T-helper 2 cell treated with Interferon-gamma antibody and Interleukin-4, amounts not matched to agents 5 μg/mL and 100 μg/mL, for 36 hours (primary cell): ENCODE measurements at regions not wholly inside any gene's neighbourhood (a gene's known extent, or its start where the extent isn't known, plus 50 kb on each side); places are given as distances from the start of the nearest gene placed in this dataset.

Source experiments
- DNase-seq: peaks from one replicate; pipeline ENCODE4 v3.0.0; 2021; ENCODE audit warnings: low spot score
- H3K27ac Mint-ChIP-seq: one replicate; pipeline ENCODE4 v1.8.0; 2021; ENCODE audit warnings: mild to moderate bottlenecking, mixed read lengths
- H3K27me3 Mint-ChIP-seq: one replicate; pipeline ENCODE4 v1.8.0; 2021; ENCODE audit warnings: low read depth, mixed read lengths
- H3K36me3 Mint-ChIP-seq: one replicate; pipeline ENCODE4 v1.8.0; 2021; ENCODE audit warnings: low read depth, mixed read lengths
- H3K4me1 Mint-ChIP-seq: one replicate; pipeline ENCODE4 v1.8.0; 2021; ENCODE audit warnings: low read depth, mixed read lengths
- H3K4me3 Mint-ChIP-seq: one replicate; pipeline ENCODE4 v1.8.0; 2022; ENCODE audit warnings: mild to moderate bottlenecking, moderate library complexity, mixed read lengths
- H3K9me3 Mint-ChIP-seq: one replicate; pipeline ENCODE4 v1.8.0; 2021; ENCODE audit warnings: mixed read lengths

DNA sequence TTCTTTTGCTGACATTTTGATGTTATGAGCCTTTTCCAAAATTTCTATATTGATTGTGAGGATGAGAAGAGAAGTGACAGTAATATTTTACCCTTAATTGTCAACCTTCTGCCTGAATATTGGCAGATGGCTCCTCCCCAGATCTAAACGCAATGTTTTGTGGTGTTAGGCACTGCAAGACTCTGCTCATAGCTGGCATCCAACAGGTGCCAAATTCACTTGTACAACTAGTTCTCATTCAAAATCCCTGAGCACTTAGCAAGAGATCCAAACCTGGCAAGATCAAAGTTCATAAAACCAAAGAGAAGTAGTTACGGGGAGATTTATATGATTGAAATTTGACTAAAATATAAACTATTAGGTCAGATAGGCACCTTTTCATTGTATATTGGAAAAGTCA, 901.7 kb upstream of the INTU start:
- no peak for DNase-seq
- Mint-ChIP-seq H3K4me1 (no peaks in the 10 kb centered on the region), H3K27ac (no peak overlapping the region), H3K36me3 (no peaks in the 10 kb centered on the region), H3K9me3 (peaks cover 3% of the 10 kb centered on the region), H3K4me3 (no peak overlapping the region), H3K27me3 (no peaks in the 10 kb centered on the region)

DNA sequence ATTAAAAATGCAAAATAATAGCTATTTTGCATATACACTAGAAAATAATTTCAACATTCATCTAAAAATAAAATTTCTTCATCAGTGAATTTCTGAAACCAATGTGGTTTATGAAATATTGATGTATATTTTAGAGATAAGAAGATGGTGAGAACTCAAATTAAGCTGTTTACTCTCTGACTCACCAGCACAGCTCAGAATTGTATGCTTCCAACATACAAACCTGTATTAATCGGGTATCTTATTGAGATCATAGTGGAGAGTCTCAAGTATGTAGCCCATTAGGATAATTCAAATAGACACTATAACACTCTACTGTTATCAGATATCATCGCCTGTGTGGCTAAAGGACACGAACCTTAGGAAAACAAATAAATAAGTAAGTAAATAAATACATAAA, 899.5 kb upstream of the INTU start:
- H3K9me3 Mint-ChIP-seq, result peaks cover 3% of the 10 kb centered on the region
- H3K4me1 Mint-ChIP-seq, result no peaks in the 10 kb centered on the region
- no peak overlapping the region for H3K27ac Mint-ChIP-seq
- no peaks in the 10 kb centered on the region for H3K27me3 Mint-ChIP-seq
- no peaks in the 10 kb centered on the region for H3K36me3 Mint-ChIP-seq
- no peak for DNase-seq
- H3K4me3 Mint-ChIP-seq, result no peak overlapping the region

DNA sequence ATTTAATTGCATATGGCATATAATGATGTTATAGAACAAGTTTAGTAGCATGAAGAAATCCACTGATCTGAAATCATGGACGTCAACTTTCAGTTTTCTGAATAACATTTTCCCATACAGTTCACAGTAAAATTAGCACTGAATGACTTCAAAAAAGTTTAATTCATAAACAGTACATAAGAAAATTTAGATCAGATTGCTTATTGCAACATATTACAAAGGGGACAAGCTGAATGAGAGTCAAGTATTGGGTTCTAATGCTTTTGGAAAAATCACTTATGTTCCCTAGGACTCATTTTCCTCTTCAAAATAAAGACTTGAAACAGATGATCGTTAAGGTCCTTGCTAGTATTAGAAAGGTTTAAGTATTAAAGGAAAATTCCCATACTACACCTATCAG, 898.3 kb upstream of the INTU start:
- Mint-ChIP-seq H3K27me3 (no peaks in the 10 kb centered on the region), H3K4me3 (no peak overlapping the region)

DNA sequence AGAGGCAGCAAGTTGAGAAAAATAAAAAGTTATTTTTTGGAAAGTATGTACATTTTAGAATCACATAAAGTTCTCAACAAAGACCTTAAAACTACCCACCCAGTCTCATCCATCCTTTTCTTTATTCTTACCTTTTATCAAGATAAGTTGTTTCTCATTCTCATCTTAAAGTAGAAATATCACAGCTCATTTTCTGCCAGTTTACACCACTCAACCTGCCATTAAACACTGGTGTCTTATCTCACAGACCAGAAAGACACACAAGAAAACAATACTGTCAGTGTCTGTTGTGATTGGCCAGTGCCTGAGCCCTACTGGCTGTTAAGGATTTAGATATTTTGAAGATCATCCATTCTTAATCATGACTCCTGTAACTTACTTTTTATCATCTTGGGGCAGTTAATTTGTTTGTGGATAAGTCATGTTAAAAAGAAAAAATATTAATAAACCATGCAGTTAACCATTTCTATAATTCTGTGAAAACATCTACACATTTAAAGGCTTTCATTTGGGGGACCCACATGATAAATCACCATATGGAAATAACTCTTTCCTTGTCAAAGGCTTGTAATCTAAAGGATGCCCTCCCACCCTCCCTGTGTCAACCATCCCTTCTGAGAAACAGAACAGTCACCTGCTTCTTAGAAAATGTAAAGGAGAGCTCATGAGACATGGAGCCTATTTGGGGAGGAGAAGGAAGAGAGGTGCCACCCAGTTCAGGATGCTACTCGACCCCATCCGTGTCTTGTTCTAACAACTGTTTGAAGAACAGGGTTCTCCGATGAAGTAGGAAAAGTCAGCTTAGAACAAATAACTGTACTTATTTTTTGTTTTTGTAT, 897.2 kb upstream of the INTU start:
- H3K4me1 Mint-ChIP-seq, result no peaks in the 10 kb centered on the region
- no peaks in the 10 kb centered on the region for H3K36me3 Mint-ChIP-seq
- H3K27ac Mint-ChIP-seq, result no peak overlapping the region
- H3K27me3 Mint-ChIP-seq, result no peaks in the 10 kb centered on the region
- peaks cover 8% of the 10 kb centered on the region for H3K9me3 Mint-ChIP-seq
- no peak for DNase-seq
- H3K4me3 Mint-ChIP-seq, result no peak overlapping the region

More for the DNA sequence above, 898.3 kb upstream of the INTU start:
- Mint-ChIP-seq H3K4me1 (no peaks in the 10 kb centered on the region), H3K36me3 (no peaks in the 10 kb centered on the region), H3K9me3 (peaks cover 3% of the 10 kb centered on the region), H3K27ac (no peak overlapping the region)
- DNase-seq, result no peak

DNA sequence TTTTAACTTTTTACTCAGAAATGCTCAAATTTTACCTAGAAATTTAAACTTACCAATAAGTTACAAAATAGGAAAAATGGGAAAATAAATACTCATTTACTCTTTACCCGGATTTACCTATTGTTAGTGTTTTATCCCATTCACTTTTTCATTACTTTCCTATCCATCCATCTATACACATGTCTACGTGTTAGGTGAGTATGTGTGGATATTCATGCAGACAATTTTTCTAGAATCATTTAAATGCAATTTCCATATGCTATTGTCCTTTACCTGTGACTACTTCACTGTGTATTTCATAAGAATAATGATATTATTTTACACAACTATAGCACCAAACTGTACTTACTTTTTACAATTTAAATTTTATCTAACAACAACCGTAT, 896.6 kb upstream of the INTU start:
- H3K36me3 Mint-ChIP-seq, result no peaks in the 10 kb centered on the region
- H3K27me3 Mint-ChIP-seq, result no peaks in the 10 kb centered on the region
- H3K27ac Mint-ChIP-seq, result no peak overlapping the region
- no peak overlapping the region for H3K4me3 Mint-ChIP-seq
- H3K9me3 Mint-ChIP-seq, result peaks cover 9% of the 10 kb centered on the region
- H3K4me1 Mint-ChIP-seq, result no peaks in the 10 kb centered on the region
- no peak for DNase-seq

DNA sequence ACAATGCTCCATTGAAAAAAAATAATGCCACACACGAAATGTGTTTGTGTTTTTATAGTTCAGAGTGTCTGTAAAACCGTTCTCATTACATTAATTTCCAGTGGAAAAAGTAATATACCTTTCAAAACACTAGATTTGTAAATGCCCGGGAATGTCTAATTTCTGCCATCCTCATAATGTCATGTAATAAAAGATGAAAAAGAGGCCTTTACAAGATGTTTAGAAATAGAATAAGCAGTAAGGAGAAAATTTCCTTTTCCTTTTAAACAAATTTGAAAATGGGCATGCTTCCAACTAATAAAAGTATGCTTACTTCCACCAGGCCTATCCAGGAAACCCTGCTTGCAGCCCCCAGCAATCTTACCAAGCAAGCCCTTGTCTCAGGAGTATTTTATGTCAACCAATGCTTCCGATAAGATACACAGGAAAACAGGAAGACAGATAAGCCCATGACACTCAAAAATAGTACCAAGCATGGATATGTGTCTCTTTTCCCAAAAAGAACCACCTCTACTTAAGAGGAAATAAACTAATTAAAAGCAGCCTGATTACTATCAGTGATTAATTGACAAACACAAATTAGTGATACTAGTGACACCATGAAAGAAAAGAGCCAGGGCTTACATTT, 894.7 kb upstream of the INTU start:
- no peaks in the 10 kb centered on the region for H3K36me3 Mint-ChIP-seq
- no peaks in the 10 kb centered on the region for H3K4me1 Mint-ChIP-seq
- H3K27ac Mint-ChIP-seq, result no peak overlapping the region
- no peak for DNase-seq
- no peak overlapping the region for H3K4me3 Mint-ChIP-seq
- no peaks in the 10 kb centered on the region for H3K27me3 Mint-ChIP-seq
- H3K9me3 Mint-ChIP-seq, result peaks cover 8% of the 10 kb centered on the region

DNA sequence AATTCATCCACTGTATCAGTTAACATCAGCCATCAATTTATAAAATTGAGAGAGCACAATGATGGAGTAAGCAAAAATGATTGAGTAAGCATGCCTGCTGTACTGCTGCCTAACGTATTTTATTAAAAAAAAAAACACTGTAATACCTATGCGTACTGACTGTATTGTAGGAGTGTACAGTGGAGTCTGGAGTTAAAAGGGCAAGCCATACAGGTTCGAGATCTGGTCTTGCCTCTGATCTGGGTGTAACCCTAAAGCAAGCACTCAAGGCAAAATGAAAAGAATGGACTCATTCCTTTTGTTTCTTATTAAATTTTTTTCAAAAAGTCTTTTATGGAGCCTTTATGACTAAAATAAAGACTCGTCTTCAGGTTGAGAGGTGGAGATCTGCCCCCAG, 894.2 kb upstream of the INTU start:
- no peak for DNase-seq
- H3K36me3 Mint-ChIP-seq, result no peaks in the 10 kb centered on the region
- no peaks in the 10 kb centered on the region for H3K27me3 Mint-ChIP-seq
- H3K27ac Mint-ChIP-seq, result no peak overlapping the region
- H3K9me3 Mint-ChIP-seq, result peaks cover 8% of the 10 kb centered on the region
- no peak overlapping the region for H3K4me3 Mint-ChIP-seq
- H3K4me1 Mint-ChIP-seq, result no peaks in the 10 kb centered on the region

DNA sequence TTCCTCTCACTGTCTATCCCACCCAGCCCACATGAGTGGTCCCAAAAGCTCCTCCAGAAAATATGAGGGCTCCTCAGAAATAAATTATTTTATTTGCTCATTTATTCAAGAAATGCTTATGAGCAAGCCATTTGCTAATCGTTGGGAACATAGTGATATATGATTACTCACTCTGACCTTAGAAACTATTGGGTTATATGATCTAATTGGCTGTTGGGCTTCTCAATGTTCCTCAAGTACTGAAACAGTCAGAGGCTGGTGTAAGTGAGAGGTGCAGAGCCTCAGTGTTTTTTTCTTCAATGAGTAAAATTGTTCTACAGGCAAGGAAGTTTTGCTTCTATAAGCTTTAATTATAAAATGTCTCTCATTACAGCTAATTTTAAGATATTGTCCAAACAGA, 893.8 kb upstream of the INTU start:
- H3K9me3 Mint-ChIP-seq, result peaks cover 12% of the 10 kb centered on the region
- no peak overlapping the region for H3K4me3 Mint-ChIP-seq
- H3K27ac Mint-ChIP-seq, result no peak overlapping the region
- no peaks in the 10 kb centered on the region for H3K27me3 Mint-ChIP-seq
- no peak for DNase-seq
- H3K4me1 Mint-ChIP-seq, result no peaks in the 10 kb centered on the region
- H3K36me3 Mint-ChIP-seq, result no peaks in the 10 kb centered on the region

DNA sequence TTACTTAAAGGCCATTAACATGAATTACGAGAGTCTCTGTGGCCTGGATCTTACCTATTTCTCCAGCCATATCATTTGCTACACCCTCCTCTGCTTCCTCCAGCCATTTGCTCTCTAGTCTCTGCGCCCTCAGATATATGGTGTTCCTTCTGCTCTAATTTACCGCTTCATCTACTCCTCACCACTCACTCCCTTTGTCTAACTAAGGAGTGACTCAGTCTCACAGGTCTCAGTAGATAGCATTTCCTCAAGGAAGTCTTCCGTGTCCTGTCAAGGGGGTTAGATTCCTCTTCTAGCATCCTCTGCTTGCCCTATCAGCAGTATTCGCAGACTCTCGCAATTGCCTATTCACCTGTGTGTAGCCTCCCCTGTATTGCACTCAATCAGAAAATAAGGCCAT, 892.1 kb upstream of the INTU start:
- Mint-ChIP-seq H3K4me1 (no peaks in the 10 kb centered on the region), H3K9me3 (peaks cover 16% of the 10 kb centered on the region), H3K4me3 (no peak overlapping the region), H3K27ac (no peak overlapping the region), H3K27me3 (no peaks in the 10 kb centered on the region), H3K36me3 (no peaks in the 10 kb centered on the region)
- no peak for DNase-seq

DNA sequence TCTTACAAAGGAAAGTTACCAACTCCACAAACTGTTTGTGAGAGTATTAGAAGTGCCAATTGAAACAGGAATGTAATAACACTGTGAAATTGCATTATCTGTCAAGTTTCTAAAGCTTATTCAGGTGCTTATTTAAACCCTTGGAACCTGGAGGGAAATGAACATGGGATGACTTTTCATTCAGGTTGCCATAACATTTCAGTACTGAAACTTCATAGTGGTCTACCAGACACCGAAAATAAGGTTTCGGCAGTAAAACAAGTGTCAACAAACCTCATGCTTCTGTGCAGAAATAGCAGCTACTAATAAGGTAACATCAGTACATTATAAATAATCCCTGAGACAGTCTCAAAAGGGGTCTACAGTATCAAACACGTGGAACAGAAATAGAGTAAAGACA, 890.7 kb upstream of the INTU start:
- Mint-ChIP-seq H3K27ac (no peak overlapping the region), H3K4me3 (no peak overlapping the region), H3K4me1 (no peaks in the 10 kb centered on the region), H3K27me3 (no peaks in the 10 kb centered on the region), H3K9me3 (peaks cover 27% of the 10 kb centered on the region), H3K36me3 (no peaks in the 10 kb centered on the region)
- DNase-seq, result no peak

DNA sequence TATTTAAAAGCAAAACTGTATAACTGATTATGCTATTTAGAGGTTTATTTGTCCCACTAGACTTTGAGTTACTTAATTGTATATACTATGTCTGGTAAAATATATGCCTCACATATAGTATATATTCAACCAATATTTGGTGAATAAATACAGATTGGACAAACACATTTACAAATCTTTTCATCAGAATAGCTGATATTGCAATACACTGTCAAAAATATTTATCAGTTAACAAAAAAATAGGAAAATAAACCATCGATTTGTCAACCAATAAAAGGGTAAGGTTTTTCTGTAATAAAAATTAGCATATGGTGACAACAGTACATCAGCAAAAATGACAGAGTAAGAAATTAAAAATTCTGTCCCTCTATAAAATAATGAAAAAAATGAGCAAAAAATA, 889.9 kb upstream of the INTU start:
- Mint-ChIP-seq H3K4me1 (no peaks in the 10 kb centered on the region), H3K9me3 (peaks cover 27% of the 10 kb centered on the region), H3K27me3 (no peaks in the 10 kb centered on the region), H3K4me3 (no peak overlapping the region), H3K36me3 (no peaks in the 10 kb centered on the region), H3K27ac (no peak overlapping the region)
- no peak for DNase-seq

DNA sequence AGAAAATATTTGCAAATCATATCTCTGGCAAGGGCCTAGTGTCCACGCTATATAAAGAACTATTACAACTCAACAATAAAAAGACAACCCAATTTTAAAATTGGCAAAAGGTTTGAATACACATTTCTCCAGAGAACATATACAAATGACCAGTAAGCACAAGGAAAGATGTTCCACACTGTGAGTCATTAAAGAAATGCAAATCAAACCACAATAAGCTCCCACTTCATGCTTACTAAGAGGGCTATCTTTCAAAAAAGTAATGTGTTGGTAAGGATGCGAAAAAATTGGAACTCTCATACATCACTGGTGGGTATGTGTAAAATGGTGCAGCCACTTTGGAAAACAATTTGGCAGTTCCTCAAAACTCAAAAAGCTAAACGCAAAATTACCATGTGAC, 884.0 kb upstream of the INTU start:
- Mint-ChIP-seq H3K9me3 (peaks cover 27% of the 10 kb centered on the region), H3K36me3 (no peaks in the 10 kb centered on the region), H3K27me3 (no peaks in the 10 kb centered on the region), H3K27ac (no peak overlapping the region), H3K4me3 (no peak overlapping the region), H3K4me1 (no peaks in the 10 kb centered on the region)
- no peak for DNase-seq

DNA sequence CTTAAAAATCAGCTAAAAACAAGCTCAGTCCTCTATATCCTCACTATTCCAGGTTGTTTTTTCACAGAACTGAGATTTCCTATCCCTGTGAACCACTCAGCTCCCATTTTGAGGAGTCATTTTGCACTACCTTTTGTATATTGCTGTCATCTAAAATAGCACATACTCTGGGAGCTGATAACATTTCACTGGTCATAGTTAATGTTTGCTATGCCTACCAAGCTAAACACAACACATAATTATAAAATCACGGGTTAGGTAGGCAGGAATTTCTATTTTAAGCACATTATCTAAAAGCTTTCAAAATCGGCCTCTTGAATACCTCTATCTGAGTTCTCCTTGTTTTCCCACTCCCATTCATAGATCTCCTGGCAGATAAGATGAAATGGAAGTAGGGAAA, 882.0 kb upstream of the INTU start:
- no peaks in the 10 kb centered on the region for H3K36me3 Mint-ChIP-seq
- H3K4me3 Mint-ChIP-seq, result no peak overlapping the region
- DNase-seq, result no peak
- no peaks in the 10 kb centered on the region for H3K4me1 Mint-ChIP-seq
- H3K9me3 Mint-ChIP-seq, result peaks cover 20% of the 10 kb centered on the region
- no peaks in the 10 kb centered on the region for H3K27me3 Mint-ChIP-seq
- H3K27ac Mint-ChIP-seq, result no peak overlapping the region

DNA sequence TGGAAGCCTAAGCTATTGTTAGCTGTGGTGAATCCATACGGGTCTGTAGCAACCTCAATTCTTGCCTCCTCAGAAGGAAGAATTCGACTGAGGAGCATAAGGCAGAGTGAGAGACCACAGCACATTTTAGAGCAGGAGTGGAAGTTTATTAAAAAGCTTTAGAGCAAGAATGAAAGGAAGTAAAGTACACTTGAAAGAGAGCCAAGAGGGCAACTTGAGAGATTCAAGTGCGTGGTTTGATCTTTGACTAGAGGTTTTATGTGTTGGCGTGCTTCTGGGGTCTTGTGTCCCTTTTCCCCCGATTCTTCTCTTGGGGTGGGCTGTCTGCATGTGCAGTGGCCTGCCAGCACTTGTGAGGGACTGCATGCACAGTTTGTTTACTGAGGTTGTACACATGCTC, 880.6 kb upstream of the INTU start:
- no peaks in the 10 kb centered on the region for H3K27me3 Mint-ChIP-seq
- no peaks in the 10 kb centered on the region for H3K4me1 Mint-ChIP-seq
- no peaks in the 10 kb centered on the region for H3K36me3 Mint-ChIP-seq
- no peak for DNase-seq
- H3K9me3 Mint-ChIP-seq, result peaks cover 10% of the 10 kb centered on the region
- H3K27ac Mint-ChIP-seq, result no peak overlapping the region
- no peak overlapping the region for H3K4me3 Mint-ChIP-seq

DNA sequence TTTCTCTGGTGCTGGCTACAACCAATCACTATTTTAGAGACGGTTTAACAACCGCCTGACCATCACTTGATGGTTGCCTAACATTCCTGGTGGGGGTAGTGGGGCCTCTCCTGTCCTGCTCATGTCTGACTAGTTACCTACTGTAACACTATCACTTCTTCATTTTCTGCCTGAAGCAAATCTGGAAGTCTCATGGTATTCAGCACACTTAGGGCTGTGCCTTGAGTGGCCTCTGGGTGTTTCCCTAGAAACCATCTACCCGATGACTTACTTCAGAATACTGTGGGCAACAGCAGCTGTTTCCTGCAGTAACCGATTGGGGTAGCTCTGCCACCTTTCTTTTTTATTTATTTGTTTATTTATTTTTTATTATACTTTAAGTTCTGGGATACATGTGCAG, 880.1 kb upstream of the INTU start:
- Mint-ChIP-seq H3K4me3 (no peak overlapping the region), H3K27ac (no peak overlapping the region), H3K36me3 (no peaks in the 10 kb centered on the region), H3K9me3 (peaks cover 10% of the 10 kb centered on the region), H3K27me3 (no peaks in the 10 kb centered on the region), H3K4me1 (no peaks in the 10 kb centered on the region)
- no peak for DNase-seq
